Body of pancreas (tissue), 4 donors: ENCODE measurements at regions not wholly inside any gene's neighbourhood (a gene's known extent, or its start where the extent isn't known, plus 50 kb on each side); places are given as distances from the start of the nearest gene placed in this dataset.

Experiments
- POLR2A ChIP-seq, 3 donors: fragments of 450-650 bp; IDR thresholded peaks; one replicate each; pipeline ENCODE4 v1.6.1; 2016; ENCODE audit warnings: antibody characterized with exemption in 3 of 3, mild to moderate bottlenecking in 2 of 3
- TF ChIP-seq, protein P1 (sequence below), 7 experiments: fragments of 450-650 bp in 4 of 7; fragments of 200-600 bp in 3 of 7; sonication (generic) in 3 of 7; IDR thresholded peaks; one replicate each; pipeline ENCODE4 v1.5.1; 2016 to 2019; ENCODE audit warnings: antibody characterized with exemption in 7 of 7

- TF ChIP-seq, protein P1, sequence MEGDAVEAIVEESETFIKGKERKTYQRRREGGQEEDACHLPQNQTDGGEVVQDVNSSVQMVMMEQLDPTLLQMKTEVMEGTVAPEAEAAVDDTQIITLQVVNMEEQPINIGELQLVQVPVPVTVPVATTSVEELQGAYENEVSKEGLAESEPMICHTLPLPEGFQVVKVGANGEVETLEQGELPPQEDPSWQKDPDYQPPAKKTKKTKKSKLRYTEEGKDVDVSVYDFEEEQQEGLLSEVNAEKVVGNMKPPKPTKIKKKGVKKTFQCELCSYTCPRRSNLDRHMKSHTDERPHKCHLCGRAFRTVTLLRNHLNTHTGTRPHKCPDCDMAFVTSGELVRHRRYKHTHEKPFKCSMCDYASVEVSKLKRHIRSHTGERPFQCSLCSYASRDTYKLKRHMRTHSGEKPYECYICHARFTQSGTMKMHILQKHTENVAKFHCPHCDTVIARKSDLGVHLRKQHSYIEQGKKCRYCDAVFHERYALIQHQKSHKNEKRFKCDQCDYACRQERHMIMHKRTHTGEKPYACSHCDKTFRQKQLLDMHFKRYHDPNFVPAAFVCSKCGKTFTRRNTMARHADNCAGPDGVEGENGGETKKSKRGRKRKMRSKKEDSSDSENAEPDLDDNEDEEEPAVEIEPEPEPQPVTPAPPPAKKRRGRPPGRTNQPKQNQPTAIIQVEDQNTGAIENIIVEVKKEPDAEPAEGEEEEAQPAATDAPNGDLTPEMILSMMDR (IDR thresholded peaks at IDR 0.05): no peak
- TF ChIP-seq POLR2A (IDR thresholded peaks at IDR 0.05): no peak
Measured at GRCh38 chr18:46301571-46301970, 197.4 kb downstream of the HAUS1 start.
